ENCODE measurements at regions not wholly inside any gene's neighbourhood (a gene's known extent, or its start where the extent isn't known, plus 50 kb on each side); places are given as distances from the start of the nearest gene placed in this dataset.

GRCh38 chr11:37124384-37124783 lies 526.3 kb upstream of the RAG2 start:
- in situ Hi-C loops (cut with HindIII; ENCODE audit: low sequenced_read_pairs), result no loop called here

GRCh38 chr11:37115963-37116362 lies 517.9 kb upstream of the RAG2 start:
- in situ Hi-C loops (cut with HindIII; ENCODE audit: low sequenced_read_pairs), result no loop called here

GRCh38 chr11:37110385-37110784 lies 512.3 kb upstream of the RAG2 start:
- in situ Hi-C loops (cut with HindIII; ENCODE audit: low sequenced_read_pairs), result no loop called here

DNA sequence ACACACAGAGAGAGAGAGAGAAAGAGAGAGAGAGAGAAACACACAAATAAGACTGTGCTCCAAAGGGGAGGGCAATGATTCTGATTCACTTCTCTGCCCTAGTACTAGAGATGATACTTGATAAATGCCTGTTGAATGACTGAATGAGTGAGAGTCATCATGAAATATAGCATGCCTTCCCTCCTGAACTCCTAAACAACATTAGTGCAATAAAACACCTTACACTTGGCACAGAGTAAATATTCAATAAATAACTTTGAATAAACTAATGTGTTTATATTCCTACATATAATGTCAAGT lies 511.2 kb upstream of the RAG2 start:
- in situ Hi-C loops (cut with HindIII; ENCODE audit: low sequenced_read_pairs), result no loop called here

DNA sequence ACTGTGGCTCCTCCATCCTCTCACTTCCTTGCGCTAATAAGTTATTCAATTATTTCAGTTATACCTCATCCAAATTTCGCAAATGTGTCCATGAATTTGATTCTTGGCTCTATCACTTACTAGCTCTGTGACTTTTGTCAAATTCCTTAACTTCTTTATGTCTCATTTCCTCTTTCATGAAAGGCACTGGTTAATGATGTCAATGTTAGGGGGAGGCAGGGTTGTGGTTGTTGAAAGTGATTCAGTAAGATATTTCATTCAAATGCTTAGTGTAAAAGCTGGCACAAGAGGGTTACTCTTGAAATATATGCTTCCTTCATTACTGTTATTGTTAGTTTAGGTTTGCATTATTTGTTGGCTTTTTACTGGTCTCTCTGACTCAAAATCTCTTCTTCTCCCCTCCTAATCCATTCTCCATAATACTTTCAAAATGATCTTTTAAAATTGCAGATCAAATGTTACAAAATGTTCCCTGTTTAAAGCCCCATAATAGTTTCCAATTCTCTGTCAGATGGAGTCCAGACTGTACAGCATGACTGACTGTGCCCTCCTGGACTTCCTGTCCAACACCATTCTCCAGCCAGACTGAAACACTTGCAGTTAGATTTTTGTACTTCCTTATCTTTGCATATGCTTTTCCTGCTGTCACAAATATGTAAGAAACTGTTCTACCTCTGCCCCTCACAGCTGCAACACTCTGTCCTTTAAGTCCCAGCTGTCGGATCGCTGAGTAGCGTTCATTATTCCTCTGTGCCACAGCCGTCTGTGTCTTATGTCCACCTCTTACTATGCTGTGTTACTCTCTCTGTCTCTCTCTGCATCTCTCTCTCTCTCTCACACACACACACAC lies 510.6 kb upstream of the RAG2 start:
- in situ Hi-C loops (cut with HindIII; ENCODE audit: low sequenced_read_pairs), result no loop called here

- in situ Hi-C loops (cut with HindIII; ENCODE audit: low sequenced_read_pairs), result no loop called here
These were observed 509.8 kb upstream of the RAG2 start for GRCh38 chr11:37107831-37108230.

DNA sequence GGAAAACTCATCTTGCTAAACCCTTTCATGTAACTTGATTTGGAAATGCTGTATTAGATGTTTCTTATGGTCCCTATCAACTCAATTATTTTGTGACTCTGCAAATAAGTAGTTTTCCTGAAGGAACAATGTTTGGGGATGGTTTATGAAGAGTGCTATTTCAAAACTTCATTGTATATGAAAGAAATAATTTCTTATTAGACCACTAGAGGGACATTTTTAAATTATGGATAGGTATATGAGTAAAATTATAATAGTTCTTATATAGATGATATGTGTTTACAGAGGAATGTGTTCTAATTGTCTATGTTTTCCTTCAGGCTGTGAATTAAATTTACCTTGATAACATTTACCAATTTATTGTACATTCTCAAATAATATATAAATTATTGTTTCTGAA lies 509.4 kb upstream of the RAG2 start:
- in situ Hi-C loops (cut with HindIII; ENCODE audit: low sequenced_read_pairs), result no loop called here

DNA sequence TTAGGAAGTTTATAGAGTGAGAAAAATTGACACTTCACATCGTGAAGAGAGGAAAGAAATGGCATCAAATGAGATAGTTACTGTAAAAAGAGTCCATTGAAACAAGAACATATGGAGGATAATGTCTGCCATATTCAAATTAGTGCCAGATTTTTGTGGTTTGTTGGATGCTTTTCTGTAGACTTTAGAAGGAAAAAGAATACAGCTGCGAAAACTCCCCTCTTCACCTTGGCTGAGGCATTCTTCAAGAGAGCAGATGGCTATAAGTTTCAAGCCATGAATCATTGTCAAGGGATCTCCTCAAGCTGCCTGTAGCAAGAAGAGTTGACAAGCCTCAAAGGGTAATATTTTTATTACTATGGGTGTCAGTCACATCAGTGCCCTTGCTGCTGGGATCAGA lies 507.4 kb upstream of the RAG2 start:
- in situ Hi-C loops (cut with HindIII; ENCODE audit: low sequenced_read_pairs), result no loop called here

DNA sequence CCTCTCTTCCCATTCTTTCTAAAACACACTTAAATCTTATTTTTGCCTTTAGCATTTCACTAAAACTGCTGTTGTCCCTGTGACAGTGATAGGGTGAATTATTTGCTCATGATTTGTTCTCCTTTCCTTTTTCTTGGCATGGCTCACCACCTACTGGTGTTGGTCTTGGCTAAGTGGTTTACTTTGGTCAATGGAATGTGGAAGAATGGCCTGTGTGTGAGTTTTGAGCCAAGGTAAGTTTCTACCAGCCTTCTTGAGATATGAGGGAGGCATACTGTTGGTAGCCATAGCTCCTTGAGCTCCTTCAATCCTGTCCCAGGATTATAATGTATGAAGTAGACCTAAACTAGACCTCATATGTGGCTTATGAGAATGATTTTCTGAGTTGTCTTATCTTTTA lies 506.3 kb upstream of the RAG2 start:
- in situ Hi-C loops (cut with HindIII; ENCODE audit: low sequenced_read_pairs), result no loop called here

GRCh38 chr11:37100008-37100407 lies 502.0 kb upstream of the RAG2 start:
- in situ Hi-C loops (cut with HindIII; ENCODE audit: low sequenced_read_pairs), result no loop called here

- in situ Hi-C loops (cut with HindIII; ENCODE audit: low sequenced_read_pairs), result no loop called here
These were observed 494.5 kb upstream of the RAG2 start for GRCh38 chr11:37092487-37092886.

GRCh38 chr11:37089439-37089838 lies 491.4 kb upstream of the RAG2 start:
- in situ Hi-C loops (cut with HindIII; ENCODE audit: low sequenced_read_pairs), result no loop called here

DNA sequence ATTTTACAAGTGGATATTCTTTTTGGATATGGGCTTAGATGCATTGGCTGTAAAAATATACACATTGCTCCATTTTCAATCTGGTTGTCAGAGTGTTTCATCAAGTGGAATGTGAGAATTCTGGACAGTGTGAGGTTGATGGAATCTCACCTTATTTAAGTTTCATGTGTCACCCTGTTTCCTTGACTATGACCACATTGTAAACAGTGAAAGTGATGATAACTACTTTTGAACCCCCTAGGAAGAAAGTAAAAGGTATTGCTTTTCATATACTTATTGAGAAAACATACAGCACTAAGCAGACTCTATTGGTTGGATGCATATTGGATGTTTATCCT lies 490.5 kb upstream of the RAG2 start:
- in situ Hi-C loops (cut with HindIII; ENCODE audit: low sequenced_read_pairs), result no loop called here

DNA sequence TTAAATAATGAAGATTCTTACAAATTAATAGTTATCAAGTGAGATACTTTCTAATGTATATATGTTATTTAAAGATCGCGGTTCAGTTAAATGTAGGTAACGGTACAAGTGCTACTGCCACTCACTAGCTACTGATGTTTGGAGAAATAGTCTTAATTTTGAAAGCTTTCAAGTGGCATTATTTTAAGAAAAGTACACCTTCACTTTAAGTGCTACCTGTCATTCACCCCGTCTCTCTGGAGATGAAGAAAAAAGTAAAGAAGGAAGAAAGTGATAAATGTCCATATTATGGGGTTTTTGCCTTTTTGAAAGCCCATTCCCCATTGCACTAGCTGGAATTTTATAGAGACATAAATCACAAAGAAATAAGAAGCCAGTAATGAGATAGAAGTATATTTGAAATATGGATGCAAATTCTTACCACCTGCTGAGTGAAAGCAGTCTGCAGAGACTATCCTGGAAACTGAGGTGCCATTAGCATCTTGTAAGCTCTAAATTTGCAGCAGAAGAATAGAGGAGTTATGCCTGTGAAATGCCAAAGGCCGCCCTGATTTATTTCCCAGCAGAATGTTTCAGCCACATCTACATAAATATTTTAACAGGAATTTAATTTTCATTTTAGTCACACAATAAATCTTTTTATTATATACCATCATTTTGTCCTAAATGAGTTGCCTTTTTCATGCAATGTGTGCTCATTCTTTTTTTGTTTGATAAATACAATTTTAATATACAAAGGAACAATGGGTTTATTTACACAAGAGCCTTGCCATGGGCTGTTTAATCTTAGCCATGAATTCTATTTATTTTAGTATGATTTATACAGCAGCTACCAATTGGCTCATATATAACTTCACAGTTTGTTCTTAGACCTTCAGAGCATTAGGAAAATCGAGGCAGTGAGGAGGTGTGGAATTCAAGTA lies 489.9 kb upstream of the RAG2 start:
- in situ Hi-C loops (cut with HindIII; ENCODE audit: low sequenced_read_pairs), result no loop called here

DNA sequence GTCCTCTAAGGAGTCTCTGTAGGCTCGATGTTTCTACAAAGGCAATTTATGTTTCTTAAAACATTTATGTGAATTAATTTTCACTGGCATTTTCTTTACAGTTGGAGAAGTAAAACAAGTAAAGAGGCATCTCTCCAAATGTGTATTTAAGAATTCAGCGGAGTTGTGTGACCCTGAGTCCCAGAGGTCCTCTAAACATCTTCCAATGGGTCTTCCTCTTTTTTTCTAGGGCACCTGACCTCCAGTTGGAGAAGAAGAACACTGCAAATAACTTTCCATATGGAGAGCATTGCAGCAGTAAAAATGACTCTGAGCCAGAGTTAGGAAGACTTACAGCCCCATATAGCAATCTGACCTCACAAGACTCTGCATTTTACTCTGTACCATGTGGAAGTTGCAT lies 480.5 kb upstream of the RAG2 start:
- in situ Hi-C loops (cut with HindIII; ENCODE audit: low sequenced_read_pairs), result no loop called here

DNA sequence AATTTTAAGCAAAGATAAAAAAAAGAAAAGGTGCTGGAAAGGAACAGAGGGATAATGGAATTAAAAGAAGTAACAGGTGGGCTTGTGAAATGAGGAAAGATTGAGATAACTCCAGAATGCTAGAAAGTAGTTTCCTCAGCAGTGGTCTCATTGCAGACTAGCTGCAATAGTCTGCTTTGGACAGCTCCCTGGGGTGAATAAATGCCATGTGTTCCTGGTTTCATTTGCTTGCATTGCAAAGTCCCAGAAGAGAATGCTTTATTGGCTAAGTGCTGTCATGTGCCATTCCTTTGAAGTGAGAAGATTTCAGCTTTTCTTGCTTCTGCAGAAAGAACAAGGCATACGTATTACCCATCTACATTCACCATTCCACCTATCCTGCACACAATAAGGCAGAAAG lies 478.8 kb upstream of the RAG2 start:
- in situ Hi-C loops (cut with HindIII; ENCODE audit: low sequenced_read_pairs), result no loop called here

GRCh38 chr11:37072538-37073055 lies 474.6 kb upstream of the RAG2 start:
- in situ Hi-C loops (cut with HindIII; ENCODE audit: low sequenced_read_pairs), result no loop called here

- in situ Hi-C loops (cut with HindIII; ENCODE audit: low sequenced_read_pairs), result no loop called here
These were observed 452.3 kb upstream of the RAG2 start for GRCh38 chr11:37050311-37050710.

GRCh38 chr11:37040921-37041320 lies 442.9 kb upstream of the RAG2 start:
- in situ Hi-C loops (cut with HindIII; ENCODE audit: low sequenced_read_pairs), result no loop called here

GRCh38 chr11:37038911-37039310 lies 440.9 kb upstream of the RAG2 start:
- in situ Hi-C loops (cut with HindIII; ENCODE audit: low sequenced_read_pairs), result no loop called here

DNA sequence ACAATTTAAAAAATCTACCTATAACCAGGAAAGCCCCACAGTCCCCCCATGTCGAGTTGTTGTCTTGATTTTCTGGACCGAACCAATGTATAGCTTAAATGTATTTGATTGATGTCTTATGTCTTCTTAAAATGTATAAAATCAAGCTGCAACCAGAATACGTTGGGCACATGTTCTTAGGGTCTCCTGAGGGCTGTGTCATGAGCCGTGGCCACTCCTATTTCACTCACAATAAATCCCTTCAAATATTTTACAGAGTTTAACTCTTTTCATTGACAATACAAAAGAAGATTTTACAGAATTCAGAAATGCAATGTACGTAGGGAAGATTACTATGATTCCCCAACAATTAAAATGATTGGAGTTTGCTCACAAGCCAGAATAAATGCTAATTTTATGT lies 428.7 kb upstream of the RAG2 start:
- in situ Hi-C loops (cut with HindIII; ENCODE audit: low sequenced_read_pairs), result no loop called here

DNA sequence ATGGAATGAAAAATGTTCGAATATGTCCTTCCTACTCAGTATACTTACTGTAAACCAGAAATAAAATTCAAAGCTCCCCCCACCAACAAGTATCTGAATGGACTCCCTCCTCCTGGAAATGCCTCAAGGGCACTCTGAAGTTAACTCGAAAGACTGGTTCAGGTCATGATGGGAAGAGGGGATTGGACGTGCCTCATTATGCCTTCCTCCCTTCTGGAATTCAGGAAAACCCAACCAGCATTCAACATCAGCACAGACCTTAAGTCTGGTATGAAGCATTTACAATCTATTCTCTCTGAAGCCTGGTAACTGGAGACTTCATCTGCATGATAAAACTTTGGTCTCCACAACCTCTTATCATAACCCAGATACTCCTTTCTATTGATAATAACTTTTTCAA lies 428.3 kb upstream of the RAG2 start:
- in situ Hi-C loops (cut with HindIII; ENCODE audit: low sequenced_read_pairs), result no loop called here

Data from endothelial cell of hepatic sinusoid (primary cell).